CD4-positive, alpha-beta T cell (primary cell): ENCODE measurements at regions not wholly inside any gene's neighbourhood (a gene's known extent, or its start where the extent isn't known, plus 50 kb on each side); places are given as distances from the start of the nearest gene placed in this dataset.
A peak's percentile ranks its signal among the peaks of the same experiment; 100 is the strongest.

Experiments used
- ATAC-seq: fragments of 200-7000 bp; cut with Tn5 transposase; one replicate; pipeline ENCODE4 v1.10.0; 2022; ENCODE audit warnings: mild to moderate bottlenecking; ENCODE audit not compliant: poor library complexity
- CTCF ChIA-PET: fragments of 350-600 bp; sonication (Branson Sonifier 250); formaldehyde crosslinking; loops from one replicate; lab custom pipeline; 2021; ENCODE audit warnings: antibody characterized with exemption, inconsistent platforms; lab: Charles Lee
- POLR2A ChIA-PET: fragments of 350-600 bp; sonication (Branson Sonifier 250); formaldehyde crosslinking; loops from one replicate; lab custom pipeline; 2021; ENCODE audit warnings: antibody characterized with exemption, inconsistent platforms; lab: Charles Lee
- DNase-seq, 14 experiments: peaks; one replicate each; pipeline ENCODE4 v3.0.0-alpha.2; 2013 to 2020; ENCODE audit warnings: mixed read lengths in 2 of 14
- H3K27ac ChIP-seq, 2 donors: one replicate each; pipeline versions ENCODE4 v1.5.1 to v1.7.0; 2013; ENCODE audit warnings: low read length in 2 of 2, low read depth in 1 of 2, mild to moderate bottlenecking in 1 of 2
- H3K27me3 ChIP-seq, 2 experiments: 1 replicate in 1 of 2; 2 replicates in 1 of 2; pipeline versions ENCODE4 v1.6.1 to v1.7.0; 2013; ENCODE audit warnings: low read length in 2 of 2, control low read depth in 1 of 2, mild to moderate bottlenecking in 1 of 2, moderate library complexity in 1 of 2; ENCODE audit not compliant: insufficient read depth in 2 of 2, control insufficient read depth in 1 of 2
- H3K36me3 ChIP-seq: one replicate; pipeline ENCODE4 v1.6.1; 2013; ENCODE audit warnings: low read length, control low read depth; ENCODE audit not compliant: insufficient read depth
- H3K4me1 ChIP-seq: one replicate; pipeline ENCODE4 v1.6.1; 2013; ENCODE audit warnings: low read length, control low read depth; ENCODE audit not compliant: insufficient read depth
- H3K4me3 ChIP-seq: one replicate; pipeline ENCODE4 v1.5.1; 2013; ENCODE audit warnings: mild to moderate bottlenecking, low read length, moderate library complexity
- H3K9me3 ChIP-seq, 2 experiments: 1 replicate in 1 of 2; 2 replicates in 1 of 2; pipeline versions ENCODE4 v1.6.1 to v1.7.0; 2013; ENCODE audit warnings: low read length in 2 of 2, mild to moderate bottlenecking in 2 of 2, control low read depth in 1 of 2, moderate library complexity in 1 of 2; ENCODE audit not compliant: control insufficient read depth in 1 of 2, insufficient read depth in 1 of 2
- H3K27ac Mint-ChIP-seq: one replicate; pipeline ENCODE4 v1.8.0; 2020; ENCODE audit warnings: mixed read lengths
- H3K27me3 Mint-ChIP-seq: one replicate; pipeline ENCODE4 v1.8.0; 2021; ENCODE audit warnings: mixed read lengths
- H3K36me3 Mint-ChIP-seq: one replicate; pipeline ENCODE4 v1.8.0; 2021; ENCODE audit warnings: low read depth, mixed read lengths
- H3K4me1 Mint-ChIP-seq: one replicate; pipeline ENCODE4 v1.8.0; 2021; ENCODE audit warnings: low read depth, mixed read lengths
- H3K4me3 Mint-ChIP-seq: one replicate; pipeline ENCODE4 v1.8.0; 2020; ENCODE audit warnings: mild to moderate bottlenecking, mixed read lengths
- H3K9me3 Mint-ChIP-seq: one replicate; pipeline ENCODE4 v1.8.0; 2020; ENCODE audit warnings: mixed read lengths
- intact Hi-C, 2 experiments: fragments of 100-400 bp; cut with DNase I in 1 of 2; cut with micrococcal nuclease in 1 of 2; formaldehyde crosslinking; loops; one replicate each; pipeline versions ENCODE4 v1.15.1 to v1.9.0; 2023 to 2025; cut with DNase I, micrococcal nuclease
- TF ChIP-seq, protein P1 (sequence below): fragments of 200-600 bp; IDR thresholded peaks from one replicate; pipeline ENCODE4 v1.8.0; 2022; ENCODE audit warnings: antibody characterized with exemption, mild to moderate bottlenecking

DNA sequence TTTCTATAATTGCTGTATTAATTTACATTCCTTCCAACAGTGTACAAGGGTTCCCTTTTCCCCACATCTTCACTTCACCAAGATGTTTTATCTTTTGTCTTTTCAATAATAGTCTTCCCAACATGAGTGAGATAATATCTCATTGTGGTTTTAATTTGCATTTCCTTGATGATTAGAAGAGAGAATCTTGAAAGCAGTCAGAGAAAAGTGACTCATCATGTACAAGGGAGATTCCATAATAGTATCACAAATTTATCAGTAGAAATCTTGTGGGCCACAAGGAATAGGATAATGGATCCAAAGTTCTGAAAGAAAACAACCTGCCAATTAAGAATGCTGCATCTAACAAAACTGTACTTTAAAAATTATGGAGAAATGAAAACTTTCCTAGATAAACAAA lies 189.3 kb downstream of the NECTIN3 start:
- Histone ChIP-seq H3K4me1 (no peaks in the 10 kb centered on the region), H3K4me3 (no peak overlapping the region), H3K9me3 (no peaks in the 10 kb centered on the region), H3K27ac (no peak overlapping the region), H3K27me3 (no peaks in the 10 kb centered on the region), H3K36me3 (no peaks in the 10 kb centered on the region)
- H3K36me3 Mint-ChIP-seq = no peaks in the 10 kb centered on the region
- TF ChIP-seq, protein P1, sequence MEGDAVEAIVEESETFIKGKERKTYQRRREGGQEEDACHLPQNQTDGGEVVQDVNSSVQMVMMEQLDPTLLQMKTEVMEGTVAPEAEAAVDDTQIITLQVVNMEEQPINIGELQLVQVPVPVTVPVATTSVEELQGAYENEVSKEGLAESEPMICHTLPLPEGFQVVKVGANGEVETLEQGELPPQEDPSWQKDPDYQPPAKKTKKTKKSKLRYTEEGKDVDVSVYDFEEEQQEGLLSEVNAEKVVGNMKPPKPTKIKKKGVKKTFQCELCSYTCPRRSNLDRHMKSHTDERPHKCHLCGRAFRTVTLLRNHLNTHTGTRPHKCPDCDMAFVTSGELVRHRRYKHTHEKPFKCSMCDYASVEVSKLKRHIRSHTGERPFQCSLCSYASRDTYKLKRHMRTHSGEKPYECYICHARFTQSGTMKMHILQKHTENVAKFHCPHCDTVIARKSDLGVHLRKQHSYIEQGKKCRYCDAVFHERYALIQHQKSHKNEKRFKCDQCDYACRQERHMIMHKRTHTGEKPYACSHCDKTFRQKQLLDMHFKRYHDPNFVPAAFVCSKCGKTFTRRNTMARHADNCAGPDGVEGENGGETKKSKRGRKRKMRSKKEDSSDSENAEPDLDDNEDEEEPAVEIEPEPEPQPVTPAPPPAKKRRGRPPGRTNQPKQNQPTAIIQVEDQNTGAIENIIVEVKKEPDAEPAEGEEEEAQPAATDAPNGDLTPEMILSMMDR = no peak
- H3K9me3 Mint-ChIP-seq = no peaks in the 10 kb centered on the region
- intact Hi-C loops = no loop called here
- POLR2A ChIA-PET = no interaction called here
- ATAC-seq = peak; percentile 32
- no peak overlapping the region for H3K4me3 Mint-ChIP-seq
- H3K4me1 Mint-ChIP-seq = peaks cover 12% of the 10 kb centered on the region
- CTCF ChIA-PET = no interaction called here
- H3K27me3 Mint-ChIP-seq = no peaks in the 10 kb centered on the region
- peak in 3 of 14 experiments; percentile 17 to 48 (median 38) for DNase-seq
- H3K27ac Mint-ChIP-seq = no peak overlapping the region

DNA sequence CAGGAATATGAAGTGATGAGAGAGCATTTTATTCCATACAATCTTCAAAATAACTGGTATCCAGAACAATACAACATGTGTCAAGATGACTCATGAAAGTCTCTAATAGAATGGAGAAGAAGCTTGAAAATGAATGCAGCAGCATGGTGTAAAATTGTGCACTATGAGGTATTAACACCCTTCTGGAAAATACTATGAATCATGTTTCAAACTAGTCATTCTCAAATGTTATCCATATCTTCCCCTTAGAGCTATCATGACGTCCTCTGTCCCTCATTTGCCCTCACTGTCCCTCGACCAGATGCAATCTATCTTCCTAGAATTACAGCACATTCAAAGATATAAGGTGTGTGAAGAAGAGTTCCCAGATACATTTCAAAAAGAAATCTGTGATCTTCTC lies 198.2 kb downstream of the NECTIN3 start:
- Histone ChIP-seq H3K36me3 (no peaks in the 10 kb centered on the region), H3K4me3 (no peak overlapping the region), H3K4me1 (no peaks in the 10 kb centered on the region), H3K9me3 (no peaks in the 10 kb centered on the region), H3K27ac (no peak overlapping the region), H3K27me3 (no peaks in the 10 kb centered on the region)
- H3K27ac Mint-ChIP-seq = no peak overlapping the region
- POLR2A ChIA-PET = no interaction called here
- H3K9me3 Mint-ChIP-seq = no peaks in the 10 kb centered on the region
- no peaks in the 10 kb centered on the region for H3K36me3 Mint-ChIP-seq
- DNase-seq = no peak
- intact Hi-C loops = no loop called here
- no peaks in the 10 kb centered on the region for H3K27me3 Mint-ChIP-seq
- TF ChIP-seq, protein P1 = no peak
- no peaks in the 10 kb centered on the region for H3K4me1 Mint-ChIP-seq
- CTCF ChIA-PET = no interaction called here
- no peak overlapping the region for H3K4me3 Mint-ChIP-seq
- no peak for ATAC-seq

DNA sequence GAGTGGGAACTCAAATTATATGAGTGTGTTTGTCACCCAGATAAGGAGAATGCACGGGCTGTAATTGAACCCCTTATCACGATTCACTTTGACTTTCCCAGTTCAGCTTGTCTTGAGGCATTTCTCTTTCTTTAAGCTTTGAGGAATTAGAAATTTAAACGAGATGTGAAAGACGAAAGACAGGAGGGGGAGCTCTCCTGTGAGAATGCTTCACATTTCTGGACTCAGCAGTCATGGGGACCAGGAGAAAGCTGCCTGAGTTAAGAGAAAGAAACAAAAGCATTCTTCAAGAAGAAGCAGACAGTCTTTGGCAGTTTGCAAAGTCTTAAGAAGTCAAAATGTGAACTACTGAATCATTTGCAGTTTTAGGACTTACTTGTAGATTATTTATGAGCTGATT lies 205.6 kb downstream of the NECTIN3 start:
- TF ChIP-seq, protein P1 = no peak
- ATAC-seq = no peak
- H3K4me3 Mint-ChIP-seq = no peak overlapping the region

More for the DNA sequence above, 205.6 kb downstream of the NECTIN3 start:
- no peaks in the 10 kb centered on the region for H3K27me3 Mint-ChIP-seq
- H3K4me1 Mint-ChIP-seq = peaks cover 26% of the 10 kb centered on the region
- intact Hi-C loops = no loop called here
- Histone ChIP-seq H3K9me3 (no peaks in the 10 kb centered on the region), H3K4me3 (no peak overlapping the region), H3K27me3 (no peaks in the 10 kb centered on the region), H3K27ac (no peak overlapping the region), H3K36me3 (no peaks in the 10 kb centered on the region), H3K4me1 (no peaks in the 10 kb centered on the region)
- H3K36me3 Mint-ChIP-seq = no peaks in the 10 kb centered on the region
- H3K27ac Mint-ChIP-seq = no peak overlapping the region
- CTCF ChIA-PET = interaction anchor here (0.5 to 1.2 kb wide), 2 partner anchors 21 to 197 kb away, joined by 3 read pairs; no protein-coding TSS in a partner anchor
- H3K9me3 Mint-ChIP-seq = no peaks in the 10 kb centered on the region
- POLR2A ChIA-PET = no interaction called here
- DNase-seq = peak in 2 of 14 experiments; percentile 15
